AG09309 (cell line): ENCODE measurements at regions not wholly inside any gene's neighbourhood (a gene's known extent, or its start where the extent isn't known, plus 50 kb on each side); places are given as distances from the start of the nearest gene placed in this dataset.
A peak's percentile ranks its signal among the peaks of the same experiment; 100 is the strongest.

Experiments
- DNase-seq: peaks from one replicate; pipeline ENCODE4 v3.0.0-alpha.2; 2010; ENCODE audit warnings: low read depth
- H3K4me3 ChIP-seq: 2 replicates; pipeline ENCODE4 v1.5.1; 2011; ENCODE audit warnings: mild to moderate bottlenecking, low read depth, low read length, moderate library complexity; ENCODE audit not compliant: control insufficient read depth
- TF ChIP-seq, protein P1 (sequence below): IDR thresholded peaks from 2 replicates; pipeline ENCODE4 v1.5.1; 2011; ENCODE audit warnings: mild to moderate bottlenecking, low read depth, low read length, inconsistent platforms; ENCODE audit not compliant: insufficient read depth, control insufficient read depth; ENCODE audit errors: missing control alignments

DNA sequence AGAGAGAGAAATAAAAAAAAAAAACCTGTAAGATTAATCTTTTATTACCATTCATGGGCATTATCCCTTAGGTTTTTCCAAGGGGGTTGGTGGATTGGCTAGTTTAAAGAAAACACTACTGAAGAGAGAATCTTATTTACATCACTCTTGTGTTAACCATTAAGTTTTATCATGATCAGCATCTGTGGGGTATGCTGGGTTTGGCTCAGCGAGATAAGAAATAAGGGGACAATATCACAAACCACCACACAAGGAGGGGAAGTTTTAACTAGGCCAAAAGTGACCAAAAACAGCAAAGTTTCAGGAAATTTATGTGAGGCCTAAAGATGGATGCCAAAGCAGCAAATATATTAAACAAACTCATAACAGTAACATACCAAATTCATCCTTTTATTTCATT lies 548.6 kb downstream of the SLC16A7 start:
- TF ChIP-seq, protein P1, sequence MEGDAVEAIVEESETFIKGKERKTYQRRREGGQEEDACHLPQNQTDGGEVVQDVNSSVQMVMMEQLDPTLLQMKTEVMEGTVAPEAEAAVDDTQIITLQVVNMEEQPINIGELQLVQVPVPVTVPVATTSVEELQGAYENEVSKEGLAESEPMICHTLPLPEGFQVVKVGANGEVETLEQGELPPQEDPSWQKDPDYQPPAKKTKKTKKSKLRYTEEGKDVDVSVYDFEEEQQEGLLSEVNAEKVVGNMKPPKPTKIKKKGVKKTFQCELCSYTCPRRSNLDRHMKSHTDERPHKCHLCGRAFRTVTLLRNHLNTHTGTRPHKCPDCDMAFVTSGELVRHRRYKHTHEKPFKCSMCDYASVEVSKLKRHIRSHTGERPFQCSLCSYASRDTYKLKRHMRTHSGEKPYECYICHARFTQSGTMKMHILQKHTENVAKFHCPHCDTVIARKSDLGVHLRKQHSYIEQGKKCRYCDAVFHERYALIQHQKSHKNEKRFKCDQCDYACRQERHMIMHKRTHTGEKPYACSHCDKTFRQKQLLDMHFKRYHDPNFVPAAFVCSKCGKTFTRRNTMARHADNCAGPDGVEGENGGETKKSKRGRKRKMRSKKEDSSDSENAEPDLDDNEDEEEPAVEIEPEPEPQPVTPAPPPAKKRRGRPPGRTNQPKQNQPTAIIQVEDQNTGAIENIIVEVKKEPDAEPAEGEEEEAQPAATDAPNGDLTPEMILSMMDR: no peak
- DNase-seq: no peak
- H3K4me3 ChIP-seq: no peak overlapping the region

DNA sequence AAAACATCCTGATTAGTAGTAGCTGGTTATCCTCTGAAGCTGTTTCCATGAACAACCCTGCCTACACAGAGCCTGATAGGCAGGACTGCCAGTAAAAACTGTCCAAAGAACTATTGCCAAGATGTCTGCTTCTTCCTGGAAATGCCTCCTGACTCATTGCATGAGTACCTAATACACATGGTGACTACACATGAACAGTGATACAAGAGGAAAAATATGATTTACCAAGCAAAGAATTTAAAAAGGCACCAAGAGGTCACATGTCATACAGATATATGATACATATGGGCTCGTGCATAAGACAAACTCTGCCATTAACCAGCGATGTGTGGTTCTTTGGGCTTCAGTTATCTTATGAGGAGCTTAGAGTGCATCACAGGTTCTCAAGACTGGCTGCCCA lies 552.3 kb downstream of the SLC16A7 start:
- no peak overlapping the region for H3K4me3 ChIP-seq
- peak; percentile 78 for DNase-seq
- TF ChIP-seq, protein P1: no peak

DNA sequence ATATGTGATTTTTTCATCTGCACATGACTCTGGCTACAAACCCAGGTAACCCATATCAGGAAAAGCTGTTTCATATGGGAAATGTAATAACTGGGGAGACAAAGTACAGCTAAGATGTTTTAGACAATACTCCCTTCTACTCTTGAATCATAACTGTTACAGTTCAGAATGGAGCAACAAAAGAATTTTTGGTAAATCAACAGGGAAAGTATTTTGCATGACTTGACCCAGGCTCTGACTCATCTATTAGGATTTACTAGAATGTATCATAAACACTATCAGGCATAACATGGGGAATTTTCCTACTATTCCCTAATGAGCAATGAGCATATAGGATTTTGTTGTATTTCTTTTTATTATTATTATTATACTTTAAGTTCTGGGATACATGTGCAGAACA lies 553.0 kb downstream of the SLC16A7 start:
- H3K4me3 ChIP-seq: no peak overlapping the region
- TF ChIP-seq, protein P1: no peak
- DNase-seq: peak; percentile 66

DNA sequence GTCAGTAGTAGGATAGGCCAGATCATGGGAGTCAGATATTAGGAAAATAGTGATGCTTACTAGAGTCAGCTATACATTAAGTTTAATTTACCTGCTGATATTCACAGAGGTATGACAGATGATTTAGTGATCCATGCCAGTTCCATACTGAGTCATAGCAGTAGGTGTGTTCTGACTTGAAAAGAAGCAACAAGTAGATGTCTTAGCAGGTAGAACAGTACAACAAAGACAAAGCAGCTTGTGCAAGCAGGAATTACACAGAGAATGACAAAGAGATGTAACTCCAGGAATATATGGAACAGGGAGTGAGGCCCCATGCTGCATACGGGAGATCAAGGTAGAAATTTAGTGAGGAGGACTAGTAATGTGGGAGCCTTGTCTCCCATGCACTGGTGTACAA lies 556.9 kb downstream of the SLC16A7 start:
- H3K4me3 ChIP-seq: no peak overlapping the region
- TF ChIP-seq, protein P1: no peak
- DNase-seq: no peak

DNA sequence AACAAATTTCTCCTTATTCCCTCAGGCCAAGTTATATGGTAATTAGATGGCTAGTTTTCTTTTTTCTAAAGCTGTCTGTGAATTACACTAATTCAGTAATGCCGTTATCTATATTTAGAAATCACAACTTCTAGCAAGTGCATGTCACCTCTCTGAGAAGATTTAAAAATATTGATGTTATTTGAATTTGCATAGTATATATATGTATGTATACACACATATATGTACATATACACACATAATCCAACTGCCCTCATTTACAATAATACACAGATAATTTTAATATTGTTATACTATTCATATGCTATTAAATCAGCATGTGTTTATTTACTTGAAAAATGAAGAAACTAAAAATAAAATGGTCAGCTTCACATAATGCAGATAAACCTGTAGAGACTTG lies 563.9 kb downstream of the SLC16A7 start:
- no peak for DNase-seq
- no peak overlapping the region for H3K4me3 ChIP-seq
- TF ChIP-seq, protein P1: no peak

DNA sequence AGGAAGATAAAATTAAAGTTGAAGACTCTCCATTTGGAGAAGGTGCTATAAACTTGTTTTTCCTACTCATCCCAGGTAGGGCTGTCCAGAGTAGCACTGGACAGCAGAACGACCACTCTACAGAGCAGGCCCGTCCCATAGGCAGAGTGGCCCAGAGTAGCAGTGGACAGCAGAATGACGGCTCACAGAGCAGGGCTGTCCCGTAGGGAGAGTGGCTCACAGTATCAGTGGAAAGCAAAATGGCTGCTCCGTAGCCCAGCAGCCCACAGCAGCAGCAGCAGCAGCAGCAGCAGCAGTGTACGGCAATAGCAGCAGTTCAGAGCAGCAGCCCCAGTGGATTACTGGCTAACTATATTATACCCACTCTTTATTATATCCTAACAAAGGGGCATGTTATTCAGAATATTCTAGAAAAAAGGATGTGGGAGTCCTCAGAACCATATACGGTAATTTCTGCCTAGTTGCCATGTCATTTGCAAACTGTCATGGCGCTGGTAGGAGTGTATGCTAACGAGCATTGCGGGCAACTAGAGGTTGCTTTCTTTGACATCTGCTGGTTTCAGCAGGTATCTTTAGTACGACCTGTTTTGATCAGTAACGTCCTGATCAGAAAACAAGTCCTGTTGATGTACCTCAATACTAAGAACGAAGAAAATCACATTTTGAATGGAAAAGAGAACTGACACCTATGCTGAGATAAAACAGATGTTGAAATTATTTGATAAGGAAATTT lies 567.3 kb downstream of the SLC16A7 start:
- no peak overlapping the region for H3K4me3 ChIP-seq
- TF ChIP-seq, protein P1: no peak
- no peak for DNase-seq
